ENCODE measurements at regions not wholly inside any gene's neighbourhood (a gene's known extent, or its start where the extent isn't known, plus 50 kb on each side); places are given as distances from the start of the nearest gene placed in this dataset.

DNA sequence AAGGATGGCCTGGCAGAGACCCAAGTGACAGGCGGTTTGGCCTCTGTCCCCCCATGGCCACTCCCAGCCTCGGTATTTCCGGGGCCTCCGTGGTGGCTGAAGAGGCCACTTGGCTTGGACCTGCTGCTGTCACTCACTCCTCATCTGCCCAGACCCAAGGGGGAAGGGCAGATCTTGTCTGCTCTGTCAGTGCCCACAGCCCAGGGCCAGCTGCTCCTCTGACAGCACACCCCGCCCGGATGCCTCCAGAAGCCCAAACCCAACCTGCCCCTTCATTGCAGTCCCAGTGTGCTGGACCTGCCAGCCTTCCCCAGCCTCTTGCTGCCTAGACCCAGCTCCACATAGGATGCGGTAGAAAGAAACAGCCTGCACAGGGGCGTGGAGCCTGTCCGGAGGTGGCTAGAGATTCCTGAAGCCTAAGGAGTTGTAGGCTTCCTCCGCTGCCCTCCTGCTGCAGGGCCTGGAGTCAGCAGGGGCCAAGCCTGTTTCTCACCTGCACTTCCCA lies 52.0 kb downstream of the MAGEF1 start:
- DNase-seq (ENCODE audit: extremely low read depth, low read depth): no peak
- no peak for TF ChIP-seq CTCF (IDR thresholded peaks at IDR 0.05; ENCODE audit: low read depth, low read length)

DNA sequence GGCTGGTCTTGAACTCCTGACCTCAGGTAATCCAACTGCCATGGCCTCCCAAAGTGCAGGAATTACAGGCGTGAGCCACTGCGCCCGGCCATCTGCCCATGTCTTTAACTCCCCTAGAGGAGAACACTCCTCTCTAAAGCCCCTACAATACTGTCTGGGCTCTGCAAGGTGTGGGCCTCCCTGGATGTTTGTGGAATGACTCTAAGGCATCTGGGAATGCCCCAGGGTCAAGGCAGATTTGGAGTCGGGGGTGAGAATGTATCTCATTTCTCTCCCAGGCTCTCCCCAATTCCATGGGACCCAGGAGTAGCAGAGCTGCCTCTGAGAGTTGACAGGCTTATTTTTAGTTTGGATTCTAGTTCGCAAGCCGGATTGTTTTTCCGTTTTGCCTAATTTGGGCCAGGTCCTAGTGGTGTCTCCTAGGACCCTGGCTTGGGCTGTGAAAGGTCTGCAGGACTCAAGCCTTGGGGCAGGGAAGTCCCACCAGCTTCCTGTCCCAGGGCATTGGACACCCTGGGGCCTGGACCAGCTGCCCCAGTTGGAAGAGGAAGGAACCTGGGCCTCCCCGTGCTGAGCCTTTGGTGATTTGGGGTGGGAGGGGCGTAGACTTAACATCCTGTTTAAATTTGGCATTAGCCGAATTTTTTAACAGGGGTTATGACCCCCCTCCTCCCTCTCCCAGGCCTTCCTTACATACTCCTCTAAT lies 53.5 kb downstream of the MAGEF1 start:
- DNase-seq (ENCODE audit: extremely low read depth, low read depth): no peak
- no peak for TF ChIP-seq CTCF (IDR thresholded peaks at IDR 0.05; ENCODE audit: low read depth, low read length)

DNA sequence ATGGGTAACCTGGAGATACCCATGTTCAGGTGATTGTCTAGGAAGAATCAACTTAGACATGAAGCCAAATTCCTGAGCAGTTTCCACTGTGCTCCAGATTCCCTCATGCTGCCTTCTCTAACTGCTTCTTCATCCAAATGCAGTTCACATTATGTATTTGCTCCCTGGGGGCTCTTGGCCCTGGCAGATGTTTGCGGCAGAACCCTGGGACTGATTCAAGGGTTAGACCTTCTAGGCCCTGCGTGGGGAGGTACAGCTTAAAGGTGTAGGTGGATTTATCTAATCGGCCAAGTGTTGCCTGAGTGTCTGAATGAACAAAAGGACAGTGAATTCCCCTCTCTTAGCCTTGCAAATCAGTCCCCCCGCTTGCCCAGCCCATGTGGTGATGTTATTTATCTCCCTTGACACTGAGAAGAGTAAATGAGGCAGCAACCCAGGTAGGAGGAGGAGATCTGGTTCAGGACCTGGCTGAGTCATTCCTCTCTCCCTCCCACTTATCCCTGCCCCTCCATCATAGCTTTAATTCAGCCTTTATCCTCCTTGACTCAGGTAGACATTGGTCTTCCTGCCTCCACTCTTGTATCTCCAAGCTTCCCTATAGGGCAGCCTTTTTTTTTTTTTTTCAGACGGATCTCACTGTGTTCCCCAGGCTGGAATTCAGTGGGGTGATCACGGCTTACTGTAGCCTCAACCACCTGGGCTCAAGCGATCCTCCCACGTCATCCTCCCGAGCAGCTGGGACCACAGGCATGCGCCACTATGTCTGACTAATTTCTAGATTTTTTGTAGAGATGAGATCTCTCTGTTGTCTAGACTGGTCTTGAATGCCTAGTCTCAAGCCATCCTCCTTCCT lies 54.8 kb downstream of the MAGEF1 start:
- TF ChIP-seq CTCF (IDR thresholded peaks at IDR 0.05; ENCODE audit: low read depth, low read length): no peak
- no peak for DNase-seq (ENCODE audit: extremely low read depth, low read depth)

DNA sequence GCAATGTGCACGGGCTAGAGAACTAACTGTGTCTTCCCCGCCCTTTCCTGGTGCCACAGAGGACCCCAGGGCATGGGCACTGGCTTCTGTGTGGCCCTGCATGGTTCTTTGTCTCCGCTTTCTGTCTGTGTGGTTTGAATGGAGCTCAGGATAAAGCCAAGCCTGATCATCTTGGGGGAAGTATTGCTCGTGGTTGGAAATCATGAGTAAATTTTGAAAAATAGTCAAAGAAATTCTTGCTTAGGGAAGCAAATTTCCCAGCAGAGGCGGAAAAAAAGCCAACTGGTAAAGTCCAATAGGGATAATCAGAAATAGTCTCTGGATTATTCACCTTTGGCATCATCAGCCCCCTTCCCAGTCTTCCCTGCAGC lies 55.4 kb downstream of the MAGEF1 start:
- DNase-seq (ENCODE audit: extremely low read depth, low read depth): no peak
- TF ChIP-seq CTCF (IDR thresholded peaks at IDR 0.05; ENCODE audit: low read depth, low read length): no peak

- no peak for DNase-seq (ENCODE audit: extremely low read depth, low read depth)
- TF ChIP-seq CTCF (IDR thresholded peaks at IDR 0.05; ENCODE audit: low read depth, low read length): no peak
Measured at GRCh38 chr3:184655597-184655996, 56.3 kb downstream of the MAGEF1 start.

- no peak for DNase-seq (ENCODE audit: extremely low read depth, low read depth)
- no peak for TF ChIP-seq CTCF (IDR thresholded peaks at IDR 0.05; ENCODE audit: low read depth, low read length)
Measured at GRCh38 chr3:184654375-184654774, 57.5 kb downstream of the MAGEF1 start.

DNA sequence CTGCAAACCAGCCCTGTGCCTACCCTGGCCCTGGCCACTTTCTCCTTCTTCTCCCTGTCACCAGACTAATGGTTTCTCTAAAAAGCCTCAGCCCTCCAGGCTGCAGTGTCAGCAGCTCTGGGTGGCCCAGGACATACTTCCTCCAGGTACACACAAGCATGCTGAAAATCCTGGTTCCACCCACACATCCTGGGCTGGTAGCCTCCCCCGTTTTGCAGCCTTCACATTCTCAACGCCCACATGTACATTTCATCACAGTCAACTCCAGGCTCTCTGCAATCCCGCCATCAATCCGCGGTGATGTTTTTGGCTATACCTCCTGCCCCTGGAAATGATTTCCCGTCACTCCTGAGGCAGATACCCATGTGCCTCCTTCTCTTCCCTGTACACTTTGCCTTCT lies 59.4 kb downstream of the MAGEF1 start:
- DNase-seq (ENCODE audit: extremely low read depth, low read depth): no peak
- no peak for TF ChIP-seq CTCF (IDR thresholded peaks at IDR 0.05; ENCODE audit: low read depth, low read length)

All from AG09319 (cell line).